ENCODE measurements at regions not wholly inside any gene's neighbourhood (a gene's known extent, or its start where the extent isn't known, plus 50 kb on each side); places are given as distances from the start of the nearest gene placed in this dataset.

GRCh38 chr9:115952430-115953292 lies 200.9 kb upstream of the PAPPA start:
- Mint-ChIP-seq H3K27me3 (ENCODE audit: low read depth) (no peaks in the 10 kb centered on the region; the same call in 1 of the 2 replicates), H3K4me1 (no peaks in the 10 kb centered on the region), H3K9me3 (peaks cover 8% of the 10 kb centered on the region), H3K36me3 (no peaks in the 10 kb centered on the region), H3K4me3 (no peak overlapping the region), H3K27ac (no peak overlapping the region)
- TF ChIP-seq ZNF425 (CRISPR knock-in tag; conservative IDR thresholded peaks at IDR 0.05) (no peak), ZNF423 (CRISPR knock-in tag; IDR thresholded peaks at IDR 0.05) (no peak), USF1 (CRISPR knock-in tag; IDR thresholded peaks at IDR 0.05) (no peak), ZNF232 (CRISPR knock-in tag; IDR thresholded peaks at IDR 0.05) (no peak), PRRX2 (CRISPR knock-in tag; IDR thresholded peaks at IDR 0.05) (no peak), MXD4 (CRISPR knock-in tag; IDR thresholded peaks at IDR 0.05; ENCODE audit: borderline replicate concordance) (no peak), FOXK1 (CRISPR knock-in tag; IDR thresholded peaks at IDR 0.05) (no peak), TEAD1 (CRISPR knock-in tag; IDR thresholded peaks at IDR 0.05) (no peak), GABPB1 (CRISPR knock-in tag; IDR thresholded peaks at IDR 0.05) (no peak), FOXJ3 (CRISPR knock-in tag; IDR thresholded peaks at IDR 0.05; ENCODE audit: borderline replicate concordance) (no peak), IRF2 (CRISPR knock-in tag; IDR thresholded peaks at IDR 0.05; ENCODE audit: borderline replicate concordance, low read depth) (no peak), NFE2L1 (CRISPR knock-in tag; IDR thresholded peaks at IDR 0.05) (no peak), ZNF512 (CRISPR knock-in tag; IDR thresholded peaks at IDR 0.05; ENCODE audit: borderline replicate concordance) (no peak), FOXP4 (CRISPR knock-in tag; IDR thresholded peaks at IDR 0.05) (no peak), NR3C1 (CRISPR knock-in tag; conservative IDR thresholded peaks at IDR 0.05; ENCODE audit: low read depth) (no peak), NFATC4 (CRISPR knock-in tag; IDR thresholded peaks at IDR 0.05) (no peak), RORB (CRISPR knock-in tag; IDR thresholded peaks at IDR 0.05) (no peak)
- TF ChIP-seq, protein P1, sequence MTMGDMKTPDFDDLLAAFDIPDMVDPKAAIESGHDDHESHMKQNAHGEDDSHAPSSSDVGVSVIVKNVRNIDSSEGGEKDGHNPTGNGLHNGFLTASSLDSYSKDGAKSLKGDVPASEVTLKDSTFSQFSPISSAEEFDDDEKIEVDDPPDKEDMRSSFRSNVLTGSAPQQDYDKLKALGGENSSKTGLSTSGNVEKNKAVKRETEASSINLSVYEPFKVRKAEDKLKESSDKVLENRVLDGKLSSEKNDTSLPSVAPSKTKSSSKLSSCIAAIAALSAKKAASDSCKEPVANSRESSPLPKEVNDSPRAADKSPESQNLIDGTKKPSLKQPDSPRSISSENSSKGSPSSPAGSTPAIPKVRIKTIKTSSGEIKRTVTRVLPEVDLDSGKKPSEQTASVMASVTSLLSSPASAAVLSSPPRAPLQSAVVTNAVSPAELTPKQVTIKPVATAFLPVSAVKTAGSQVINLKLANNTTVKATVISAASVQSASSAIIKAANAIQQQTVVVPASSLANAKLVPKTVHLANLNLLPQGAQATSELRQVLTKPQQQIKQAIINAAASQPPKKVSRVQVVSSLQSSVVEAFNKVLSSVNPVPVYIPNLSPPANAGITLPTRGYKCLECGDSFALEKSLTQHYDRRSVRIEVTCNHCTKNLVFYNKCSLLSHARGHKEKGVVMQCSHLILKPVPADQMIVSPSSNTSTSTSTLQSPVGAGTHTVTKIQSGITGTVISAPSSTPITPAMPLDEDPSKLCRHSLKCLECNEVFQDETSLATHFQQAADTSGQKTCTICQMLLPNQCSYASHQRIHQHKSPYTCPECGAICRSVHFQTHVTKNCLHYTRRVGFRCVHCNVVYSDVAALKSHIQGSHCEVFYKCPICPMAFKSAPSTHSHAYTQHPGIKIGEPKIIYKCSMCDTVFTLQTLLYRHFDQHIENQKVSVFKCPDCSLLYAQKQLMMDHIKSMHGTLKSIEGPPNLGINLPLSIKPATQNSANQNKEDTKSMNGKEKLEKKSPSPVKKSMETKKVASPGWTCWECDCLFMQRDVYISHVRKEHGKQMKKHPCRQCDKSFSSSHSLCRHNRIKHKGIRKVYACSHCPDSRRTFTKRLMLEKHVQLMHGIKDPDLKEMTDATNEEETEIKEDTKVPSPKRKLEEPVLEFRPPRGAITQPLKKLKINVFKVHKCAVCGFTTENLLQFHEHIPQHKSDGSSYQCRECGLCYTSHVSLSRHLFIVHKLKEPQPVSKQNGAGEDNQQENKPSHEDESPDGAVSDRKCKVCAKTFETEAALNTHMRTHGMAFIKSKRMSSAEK (CRISPR knock-in tag; IDR thresholded peaks at IDR 0.05; ENCODE audit: borderline replicate concordance): no peak
- TF ChIP-seq, protein P2, sequence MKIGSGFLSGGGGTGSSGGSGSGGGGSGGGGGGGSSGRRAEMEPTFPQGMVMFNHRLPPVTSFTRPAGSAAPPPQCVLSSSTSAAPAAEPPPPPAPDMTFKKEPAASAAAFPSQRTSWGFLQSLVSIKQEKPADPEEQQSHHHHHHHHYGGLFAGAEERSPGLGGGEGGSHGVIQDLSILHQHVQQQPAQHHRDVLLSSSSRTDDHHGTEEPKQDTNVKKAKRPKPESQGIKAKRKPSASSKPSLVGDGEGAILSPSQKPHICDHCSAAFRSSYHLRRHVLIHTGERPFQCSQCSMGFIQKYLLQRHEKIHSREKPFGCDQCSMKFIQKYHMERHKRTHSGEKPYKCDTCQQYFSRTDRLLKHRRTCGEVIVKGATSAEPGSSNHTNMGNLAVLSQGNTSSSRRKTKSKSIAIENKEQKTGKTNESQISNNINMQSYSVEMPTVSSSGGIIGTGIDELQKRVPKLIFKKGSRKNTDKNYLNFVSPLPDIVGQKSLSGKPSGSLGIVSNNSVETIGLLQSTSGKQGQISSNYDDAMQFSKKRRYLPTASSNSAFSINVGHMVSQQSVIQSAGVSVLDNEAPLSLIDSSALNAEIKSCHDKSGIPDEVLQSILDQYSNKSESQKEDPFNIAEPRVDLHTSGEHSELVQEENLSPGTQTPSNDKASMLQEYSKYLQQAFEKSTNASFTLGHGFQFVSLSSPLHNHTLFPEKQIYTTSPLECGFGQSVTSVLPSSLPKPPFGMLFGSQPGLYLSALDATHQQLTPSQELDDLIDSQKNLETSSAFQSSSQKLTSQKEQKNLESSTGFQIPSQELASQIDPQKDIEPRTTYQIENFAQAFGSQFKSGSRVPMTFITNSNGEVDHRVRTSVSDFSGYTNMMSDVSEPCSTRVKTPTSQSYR (CRISPR knock-in tag; IDR thresholded peaks at IDR 0.05): no peak
- ChIA-PET POLR2A (interaction anchor here (0.7 kb wide), 1 partner anchor 1003 kb away, joined by 4 read pairs; no protein-coding TSS in a partner anchor), CTCF (interaction anchor here (0.6 kb wide), 1 partner anchor 24 kb away, joined by 3 read pairs; no protein-coding TSS in a partner anchor)
- ATAC-seq: no peak
- no peak for DNase-seq (ENCODE audit: low spot score)
